ENCODE measurements at regions not wholly inside any gene's neighbourhood (a gene's known extent, or its start where the extent isn't known, plus 50 kb on each side); places are given as distances from the start of the nearest gene placed in this dataset.

DNA sequence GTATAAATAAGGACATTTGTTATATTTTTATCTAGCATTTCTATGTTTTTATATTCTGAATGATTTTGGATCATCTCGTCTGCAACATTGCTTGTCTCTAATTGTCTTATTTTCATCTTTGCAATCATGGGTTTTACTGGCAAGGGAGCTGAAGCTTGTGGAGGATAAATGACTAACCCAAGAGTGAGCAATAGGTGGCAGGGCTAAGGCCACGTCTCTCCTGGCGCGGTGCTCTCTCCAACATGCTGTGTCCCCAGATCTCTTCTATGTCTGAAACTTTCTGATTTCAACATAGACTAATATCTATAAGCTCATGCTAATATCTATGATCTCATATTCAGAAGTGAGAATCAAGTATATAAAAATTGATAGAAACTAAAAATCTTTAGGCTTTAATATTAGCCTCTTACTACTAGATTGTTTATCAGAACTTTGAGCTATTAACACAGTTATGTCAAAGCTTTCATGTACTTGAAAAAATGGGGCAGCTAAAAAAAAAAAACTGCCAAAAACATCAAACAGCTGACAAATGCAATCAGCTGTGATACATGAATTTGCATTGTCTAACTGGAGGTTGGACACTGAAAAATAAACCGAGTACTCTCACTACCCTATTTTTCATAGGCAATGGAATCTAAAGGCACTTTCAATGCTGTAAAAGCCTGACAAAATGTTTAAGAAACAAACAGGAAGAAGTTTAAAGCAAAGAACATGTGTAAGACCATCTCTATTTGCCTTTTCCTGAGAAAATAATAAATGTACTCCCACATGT, 169.2 kb downstream of the TMA16 start:
- TF ChIP-seq POLR2A (IDR thresholded peaks at IDR 0.05): no peak
- TF ChIP-seq POLR2AphosphoS5 (IDR thresholded peaks at IDR 0.05): no peak

All from suprapubic skin (tissue), 4 donors.